ENCODE measurements at regions not wholly inside any gene's neighbourhood (a gene's known extent, or its start where the extent isn't known, plus 50 kb on each side); places are given as distances from the start of the nearest gene placed in this dataset.
"Not testable (repeated sequence)": the region's sequence is repeated elsewhere in the genome, so short reads cannot be mapped to it uniquely, and the experiment has no call there.

GRCh38 chr16:10258930-10259603, 76.8 kb upstream of the GRIN2A start:
- H2AFZ ChIP-seq (ENCODE audit: low read depth, low read length); H3K9me3 ChIP-seq (ENCODE audit: insufficient read depth, low read length); H4K20me1 ChIP-seq (ENCODE audit: insufficient read depth, low read length); H3K79me2 ChIP-seq (ENCODE audit: low read length); H3K27me3 ChIP-seq (ENCODE audit: low read depth, low read length); H3K36me3 ChIP-seq (replicated peaks; ENCODE audit: low read depth, low read length): not testable (repeated sequence)
- Histone ChIP-seq H3K9ac (ENCODE audit: low read length) (peak overlapping the region; percentile 52), H3K27ac (ENCODE audit: low read length) (peak overlapping the region; percentile 76), H3K4me3 (ENCODE audit: low read length) (peak overlapping the region; percentile 50; the same call in 1 of the 2 replicates), H3K4me2 (ENCODE audit: low read length) (peak overlapping the region; percentile 80), H3K4me1 (ENCODE audit: low read length) (peaks cover 43% of the 10 kb centered on the region)
- TF ChIP-seq CTCF (IDR thresholded peaks at IDR 0.05; ENCODE audit: low read depth, low read length): 0 out of 2 replicates have a peak, but pooled peaks have one; percentile 11

- Histone ChIP-seq H4K20me1 (ENCODE audit: insufficient read depth, low read length) (no peaks in the 10 kb centered on the region), H3K79me2 (ENCODE audit: low read length) (no peaks in the 10 kb centered on the region), H3K27me3 (ENCODE audit: low read depth, low read length) (no peaks in the 10 kb centered on the region), H3K36me3 (replicated peaks; ENCODE audit: low read depth, low read length) (no peaks in the 10 kb centered on the region), H3K4me3 (ENCODE audit: low read length) (no peak overlapping the region), H3K27ac (ENCODE audit: low read length) (no peak overlapping the region), H3K4me1 (ENCODE audit: low read length) (peaks cover 37% of the 10 kb centered on the region), H3K9me3 (ENCODE audit: insufficient read depth, low read length) (no peaks in the 10 kb centered on the region), H3K4me2 (ENCODE audit: low read length) (no peak overlapping the region), H2AFZ (ENCODE audit: low read depth, low read length) (no peak overlapping the region), H3K9ac (ENCODE audit: low read length) (no peak overlapping the region)
- TF ChIP-seq EZH2phosphoT487 (IDR thresholded peaks at IDR 0.05; ENCODE audit: low read depth) (no peak), CTCF (IDR thresholded peaks at IDR 0.05; ENCODE audit: low read depth, low read length) (no peak)
Measured at GRCh38 chr16:10261077-10261476, 78.8 kb upstream of the GRIN2A start.

GRCh38 chr16:10261526-10261925, 79.3 kb upstream of the GRIN2A start:
- not testable (repeated sequence) for H3K9me3 ChIP-seq (ENCODE audit: insufficient read depth, low read length); H3K27me3 ChIP-seq (ENCODE audit: low read depth, low read length)

GRCh38 chr16:10262377-10263132, 80.3 kb upstream of the GRIN2A start:
- H3K4me3 ChIP-seq (ENCODE audit: low read length): no peak overlapping the region
- H3K4me2 ChIP-seq (ENCODE audit: low read length): no peak overlapping the region
- no peaks in the 10 kb centered on the region for H3K27me3 ChIP-seq (ENCODE audit: low read depth, low read length)
- H2AFZ ChIP-seq (ENCODE audit: low read depth, low read length): no peak overlapping the region
- H3K9me3 ChIP-seq (ENCODE audit: insufficient read depth, low read length): no peaks in the 10 kb centered on the region
- TF ChIP-seq EZH2phosphoT487 (IDR thresholded peaks at IDR 0.05; ENCODE audit: low read depth) (no peak), CTCF (IDR thresholded peaks at IDR 0.05; ENCODE audit: low read depth, low read length) (no peak)
- H3K4me1 ChIP-seq (ENCODE audit: low read length): peaks cover 35% of the 10 kb centered on the region
- H3K79me2 ChIP-seq (ENCODE audit: low read length): no peaks in the 10 kb centered on the region
- no peak overlapping the region for H3K27ac ChIP-seq (ENCODE audit: low read length)
- no peaks in the 10 kb centered on the region for H4K20me1 ChIP-seq (ENCODE audit: insufficient read depth, low read length)
- no peaks in the 10 kb centered on the region for H3K36me3 ChIP-seq (replicated peaks; ENCODE audit: low read depth, low read length)
- no peak overlapping the region for H3K9ac ChIP-seq (ENCODE audit: low read length)

More at GRCh38 chr16:10261526-10261925, 79.3 kb upstream of the GRIN2A start:
- H3K4me1 ChIP-seq (ENCODE audit: low read length): peaks cover 37% of the 10 kb centered on the region
- H3K4me3 ChIP-seq (ENCODE audit: low read length); H3K4me2 ChIP-seq (ENCODE audit: low read length); H3K27ac ChIP-seq (ENCODE audit: low read length); H4K20me1 ChIP-seq (ENCODE audit: insufficient read depth, low read length); H2AFZ ChIP-seq (ENCODE audit: low read depth, low read length); H3K79me2 ChIP-seq (ENCODE audit: low read length); H3K36me3 ChIP-seq (replicated peaks; ENCODE audit: low read depth, low read length); H3K9ac ChIP-seq (ENCODE audit: low read length): not testable (repeated sequence)
